HL-60 (cell line): ENCODE measurements at regions not wholly inside any gene's neighbourhood (a gene's known extent, or its start where the extent isn't known, plus 50 kb on each side); places are given as distances from the start of the nearest gene placed in this dataset.

ENCODE experiments used
- DNase-seq, 2 experiments: peaks; one replicate each; pipeline ENCODE4 v3.0.0-alpha.2; 2010 to 2020; ENCODE audit warnings: low read depth in 1 of 2, low spot score in 1 of 2
- H3K27ac ChIP-seq: fragments of 250-450 bp; sonication (Bioruptor Pico); replicated peaks from 2 replicates; pipeline ENCODE4 v1.5.1; 2020; ENCODE audit warnings: mild to moderate bottlenecking, moderate library complexity
- H3K27me3 ChIP-seq: fragments of 250-450 bp; sonication (Bioruptor Pico); 2 replicates; pipeline ENCODE4 v1.5.1; 2021; ENCODE audit warnings: mild to moderate bottlenecking, moderate library complexity; ENCODE audit not compliant: insufficient read depth, poor library complexity, severe bottlenecking
- H3K4me3 ChIP-seq: replicated peaks from 2 replicates; pipeline ENCODE4 v1.5.1; 2011; ENCODE audit warnings: mild to moderate bottlenecking, control low read depth, low read length; ENCODE audit not compliant: insufficient read depth
- GABPA ChIP-seq: IDR thresholded peaks from 2 replicates; pipeline ENCODE4 v1.6.1; 2012; ENCODE audit warnings: low read depth
- POLR2AphosphoS5 ChIP-seq: IDR thresholded peaks from 2 replicates; pipeline ENCODE4 v1.6.1; 2012; ENCODE audit warnings: low read depth
- REST ChIP-seq: IDR thresholded peaks from 2 replicates; pipeline ENCODE4 v1.6.1; 2012; ENCODE audit warnings: low read depth; ENCODE audit not compliant: insufficient replicate concordance
- SPI1 ChIP-seq: IDR thresholded peaks from 2 replicates; pipeline ENCODE4 v1.6.1; 2012; ENCODE audit warnings: low read depth, mild to moderate bottlenecking, borderline replicate concordance
- TF ChIP-seq, protein P1 (sequence below): IDR thresholded peaks from one replicate; pipeline ENCODE4 v1.5.1; 2011; ENCODE audit warnings: low read length, control low read depth, inconsistent platforms; ENCODE audit not compliant: insufficient read depth

GRCh38 chr4:24720436-24720835 is 74.9 kb upstream of the SOD3 start:
- H3K27me3 ChIP-seq = no peaks in the 10 kb centered on the region
- DNase-seq = no peak
- no peak overlapping the region for H3K27ac ChIP-seq
- TF ChIP-seq GABPA (no peak), SPI1 (no peak), REST (no peak), POLR2AphosphoS5 (no peak)
- TF ChIP-seq, protein P1, sequence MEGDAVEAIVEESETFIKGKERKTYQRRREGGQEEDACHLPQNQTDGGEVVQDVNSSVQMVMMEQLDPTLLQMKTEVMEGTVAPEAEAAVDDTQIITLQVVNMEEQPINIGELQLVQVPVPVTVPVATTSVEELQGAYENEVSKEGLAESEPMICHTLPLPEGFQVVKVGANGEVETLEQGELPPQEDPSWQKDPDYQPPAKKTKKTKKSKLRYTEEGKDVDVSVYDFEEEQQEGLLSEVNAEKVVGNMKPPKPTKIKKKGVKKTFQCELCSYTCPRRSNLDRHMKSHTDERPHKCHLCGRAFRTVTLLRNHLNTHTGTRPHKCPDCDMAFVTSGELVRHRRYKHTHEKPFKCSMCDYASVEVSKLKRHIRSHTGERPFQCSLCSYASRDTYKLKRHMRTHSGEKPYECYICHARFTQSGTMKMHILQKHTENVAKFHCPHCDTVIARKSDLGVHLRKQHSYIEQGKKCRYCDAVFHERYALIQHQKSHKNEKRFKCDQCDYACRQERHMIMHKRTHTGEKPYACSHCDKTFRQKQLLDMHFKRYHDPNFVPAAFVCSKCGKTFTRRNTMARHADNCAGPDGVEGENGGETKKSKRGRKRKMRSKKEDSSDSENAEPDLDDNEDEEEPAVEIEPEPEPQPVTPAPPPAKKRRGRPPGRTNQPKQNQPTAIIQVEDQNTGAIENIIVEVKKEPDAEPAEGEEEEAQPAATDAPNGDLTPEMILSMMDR = no peak
- no peak overlapping the region for H3K4me3 ChIP-seq

DNA sequence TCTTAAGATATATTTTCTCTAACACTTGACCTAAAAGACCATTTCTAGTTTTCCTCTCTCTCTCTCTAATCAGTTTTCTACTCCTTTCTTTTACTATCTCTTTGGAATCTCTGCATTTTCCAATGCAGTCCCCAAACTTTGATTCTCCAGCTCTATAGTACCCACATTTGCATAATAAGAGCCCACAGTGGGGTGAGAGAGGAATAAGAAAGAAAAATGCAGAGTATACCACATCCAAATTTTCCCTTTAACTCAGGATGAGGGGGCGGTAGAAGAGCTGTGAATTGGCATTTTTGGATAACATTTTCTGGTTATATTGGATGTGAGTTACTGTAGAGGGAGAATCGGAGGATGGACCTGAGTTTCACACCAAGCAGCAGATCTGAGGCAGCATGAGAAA is 74.4 kb upstream of the SOD3 start:
- Histone ChIP-seq H3K27me3 (no peaks in the 10 kb centered on the region), H3K27ac (no peak overlapping the region), H3K4me3 (no peak overlapping the region)
- TF ChIP-seq, protein P1 = no peak
- TF ChIP-seq POLR2AphosphoS5 (no peak), SPI1 (no peak), GABPA (no peak), REST (no peak)
- DNase-seq = no peak

DNA sequence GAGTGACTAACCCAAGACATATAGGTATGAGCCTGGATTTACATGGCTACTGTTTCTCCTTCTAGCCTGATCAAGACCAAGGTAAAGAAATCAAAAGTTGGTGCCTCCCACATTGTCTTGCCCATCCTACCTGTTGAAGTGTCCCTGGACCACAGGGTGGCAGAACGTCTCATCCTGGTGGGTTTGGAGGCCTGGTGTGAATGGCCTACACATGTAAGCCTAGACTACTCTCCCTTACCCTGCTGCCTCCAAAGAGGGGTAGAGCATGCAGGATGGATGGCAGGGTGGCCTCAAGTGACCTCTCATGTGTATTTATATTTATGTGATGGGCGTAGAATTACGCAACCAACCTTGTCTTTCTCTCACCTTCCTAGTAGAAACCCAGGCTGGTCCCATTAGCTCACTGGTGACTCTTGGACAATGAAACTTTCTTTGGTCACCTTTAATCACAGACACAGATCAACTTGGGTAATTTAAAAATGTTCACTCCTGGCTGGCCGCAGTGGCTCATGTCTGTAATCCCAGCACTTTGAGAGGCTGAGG is 73.3 kb upstream of the SOD3 start:
- no peak for DNase-seq
- H3K27me3 ChIP-seq = no peaks in the 10 kb centered on the region
- no peak for TF ChIP-seq GABPA
- no peak for TF ChIP-seq REST
- TF ChIP-seq POLR2AphosphoS5 = no peak
- TF ChIP-seq, protein P1 = no peak
- TF ChIP-seq SPI1 = no peak
- no peak overlapping the region for H3K27ac ChIP-seq
- no peak overlapping the region for H3K4me3 ChIP-seq
